ENCODE measurements at regions not wholly inside any gene's neighbourhood (a gene's known extent, or its start where the extent isn't known, plus 50 kb on each side); places are given as distances from the start of the nearest gene placed in this dataset.

- TF ChIP-seq CTCF (IDR thresholded peaks at IDR 0.05) = no peak
- no peak for TF ChIP-seq POLR2A (IDR thresholded peaks at IDR 0.05)
- no peak for TF ChIP-seq POLR2AphosphoS5 (IDR thresholded peaks at IDR 0.05)
- intact Hi-C loops (cut with DNase I) = no loop called here
- no peak overlapping the region for H3K27ac ChIP-seq
- no peak for DNase-seq (ENCODE audit: low spot score)
- H3K4me1 ChIP-seq (replicated peaks) = no peaks in the 10 kb centered on the region
- no peaks in the 10 kb centered on the region for H3K27me3 ChIP-seq (replicated peaks; ENCODE audit: insufficient read depth)
- H3K36me3 ChIP-seq = no peaks in the 10 kb centered on the region
- no peaks in the 10 kb centered on the region for H3K9me3 ChIP-seq
- H3K4me3 ChIP-seq = no peak overlapping the region
- WGBS = 56% methylated on average over 13 of the region's 13 CpGs
These were observed 480.5 kb downstream of the MIAT start for GRCh38 chr22:27137871-27138337.

- Histone ChIP-seq H3K4me3 (no peak overlapping the region), H3K27me3 (replicated peaks; ENCODE audit: insufficient read depth) (no peaks in the 10 kb centered on the region), H3K4me1 (replicated peaks) (no peaks in the 10 kb centered on the region), H3K27ac (no peak overlapping the region), H3K36me3 (no peaks in the 10 kb centered on the region), H3K9me3 (no peaks in the 10 kb centered on the region)
- intact Hi-C loops (cut with DNase I) = no loop called here
- no peak for DNase-seq (ENCODE audit: low spot score)
- TF ChIP-seq POLR2A (IDR thresholded peaks at IDR 0.05) (no peak), POLR2AphosphoS5 (IDR thresholded peaks at IDR 0.05) (no peak), CTCF (IDR thresholded peaks at IDR 0.05) (no peak)
- WGBS = 82% methylated on average over 7 of the region's 7 CpGs
These were observed 481.1 kb downstream of the MIAT start for GRCh38 chr22:27138471-27138870.

- TF ChIP-seq POLR2A (IDR thresholded peaks at IDR 0.05) (no peak), CTCF (IDR thresholded peaks at IDR 0.05) (no peak), POLR2AphosphoS5 (IDR thresholded peaks at IDR 0.05) (no peak)
- WGBS = 55% methylated on average over 11 of the region's 11 CpGs
- Histone ChIP-seq H3K4me3 (no peak overlapping the region), H3K36me3 (no peaks in the 10 kb centered on the region), H3K27me3 (replicated peaks; ENCODE audit: insufficient read depth) (no peaks in the 10 kb centered on the region), H3K27ac (no peak overlapping the region), H3K4me1 (replicated peaks) (no peaks in the 10 kb centered on the region), H3K9me3 (no peaks in the 10 kb centered on the region)
- no peak for DNase-seq (ENCODE audit: low spot score)
- intact Hi-C loops (cut with DNase I) = no loop called here
These were observed 482.6 kb downstream of the MIAT start for GRCh38 chr22:27139935-27140511.

GRCh38 chr22:27142286-27142685, 484.9 kb downstream of the MIAT start:
- Histone ChIP-seq H3K9me3 (no peaks in the 10 kb centered on the region), H3K36me3 (no peaks in the 10 kb centered on the region), H3K27me3 (replicated peaks; ENCODE audit: insufficient read depth) (no peaks in the 10 kb centered on the region), H3K27ac (no peak overlapping the region), H3K4me1 (replicated peaks) (no peaks in the 10 kb centered on the region), H3K4me3 (no peak overlapping the region)
- TF ChIP-seq POLR2A (IDR thresholded peaks at IDR 0.05) = no peak
- TF ChIP-seq CTCF (IDR thresholded peaks at IDR 0.05) = no peak
- TF ChIP-seq POLR2AphosphoS5 (IDR thresholded peaks at IDR 0.05) = no peak
- DNase-seq (ENCODE audit: low spot score) = no peak
- intact Hi-C loops (cut with DNase I) = no loop called here
- 25% methylated on average over 2 of the region's 2 CpGs for WGBS

GRCh38 chr22:27144321-27144720, 486.9 kb downstream of the MIAT start:
- no peak for DNase-seq (ENCODE audit: low spot score)
- Histone ChIP-seq H3K27ac (no peak overlapping the region), H3K36me3 (no peaks in the 10 kb centered on the region), H3K4me1 (replicated peaks) (no peaks in the 10 kb centered on the region), H3K27me3 (replicated peaks; ENCODE audit: insufficient read depth) (no peaks in the 10 kb centered on the region), H3K4me3 (no peak overlapping the region), H3K9me3 (no peaks in the 10 kb centered on the region)
- intact Hi-C loops (cut with DNase I) = no loop called here
- TF ChIP-seq POLR2A (IDR thresholded peaks at IDR 0.05) (no peak), CTCF (IDR thresholded peaks at IDR 0.05) (no peak)
- 72% methylated on average over 2 of the region's 2 CpGs for WGBS

Data from prostate gland (tissue), 2 donors.